ENCODE measurements at regions not wholly inside any gene's neighbourhood (a gene's known extent, or its start where the extent isn't known, plus 50 kb on each side); places are given as distances from the start of the nearest gene placed in this dataset.

GRCh38 chr16:54631782-54632181, 298.9 kb upstream of the IRX5 start:
- no peak for TF ChIP-seq POLR2AphosphoS5 (IDR thresholded peaks at IDR 0.05; ENCODE audit: low read depth)
- TF ChIP-seq CTCF (conservative IDR thresholded peaks at IDR 0.05; ENCODE audit: low read depth in 2 of 2) = no peak
- no peak for TF ChIP-seq EZH2phosphoT487 (IDR thresholded peaks at IDR 0.05; ENCODE audit: unreplicated experiment)
- TF ChIP-seq CREB1 (CRISPR knock-in tag; IDR thresholded peaks at IDR 0.05; ENCODE audit: low read depth) = no peak
- TF ChIP-seq EZH2 (IDR thresholded peaks at IDR 0.05; ENCODE audit: low read depth, unreplicated experiment) = no peak
- TF ChIP-seq ETS1 (IDR thresholded peaks at IDR 0.05) = no peak
- TF ChIP-seq ZNF114 (CRISPR knock-in tag; IDR thresholded peaks at IDR 0.05) = no peak
- TF ChIP-seq REST (IDR thresholded peaks at IDR 0.05; ENCODE audit: unreplicated experiment) = no peak
- TF ChIP-seq STAT1 (IDR thresholded peaks at IDR 0.05; ENCODE audit: unreplicated experiment) = no peak
- no peak for TF ChIP-seq NANOG (IDR thresholded peaks at IDR 0.05; ENCODE audit: borderline replicate concordance)
